HG02623 (cell line): ENCODE measurements at regions not wholly inside any gene's neighbourhood (a gene's known extent, or its start where the extent isn't known, plus 50 kb on each side); places are given as distances from the start of the nearest gene placed in this dataset.

ENCODE experiments used
- ATAC-seq: cut with Tn5 transposase; IDR thresholded peaks from one replicate; pipeline ENCODE4 v1.9.1; 2021; ENCODE audit warnings: moderate library complexity; ENCODE audit not compliant: unreplicated experiment

DNA sequence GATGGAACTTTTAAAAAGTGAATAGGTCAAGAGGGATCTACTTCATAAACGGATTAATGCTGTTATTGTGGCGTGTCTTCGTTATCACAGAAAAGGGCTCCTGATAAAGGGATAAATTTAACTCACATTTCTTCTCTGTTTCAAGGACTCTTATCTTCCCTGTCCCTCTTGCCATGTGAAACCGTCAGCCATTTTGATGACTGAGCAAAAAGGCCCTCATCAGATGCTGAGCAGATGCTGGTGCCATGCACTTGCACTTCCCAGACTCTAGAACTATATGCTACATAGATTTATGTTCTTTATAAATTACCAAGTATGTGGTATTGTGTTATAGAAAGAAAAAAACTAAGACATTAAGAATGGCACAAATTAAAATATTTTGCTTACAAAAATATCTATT is 1011.8 kb upstream of the GBE1 start:
- ATAC-seq = no peak

DNA sequence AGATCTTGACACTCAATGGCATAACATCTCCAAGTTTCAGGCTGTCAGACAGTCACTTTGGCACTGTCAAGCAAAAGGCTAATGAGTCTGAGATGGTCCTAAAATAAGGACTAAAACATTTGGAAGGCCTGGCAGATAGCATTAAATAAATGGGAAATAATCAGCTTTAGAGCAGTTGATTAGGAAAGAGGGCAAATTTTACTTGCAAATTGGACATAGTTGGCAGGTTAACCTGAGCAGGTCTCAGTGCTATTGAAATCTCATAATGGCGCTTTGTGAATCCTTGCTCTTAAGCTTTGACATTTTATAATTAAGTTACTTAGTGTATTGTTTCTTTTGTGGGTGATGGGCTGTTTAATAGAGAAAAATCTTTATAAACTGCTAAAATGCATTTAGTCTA is 1003.1 kb upstream of the GBE1 start:
- ATAC-seq = no peak

DNA sequence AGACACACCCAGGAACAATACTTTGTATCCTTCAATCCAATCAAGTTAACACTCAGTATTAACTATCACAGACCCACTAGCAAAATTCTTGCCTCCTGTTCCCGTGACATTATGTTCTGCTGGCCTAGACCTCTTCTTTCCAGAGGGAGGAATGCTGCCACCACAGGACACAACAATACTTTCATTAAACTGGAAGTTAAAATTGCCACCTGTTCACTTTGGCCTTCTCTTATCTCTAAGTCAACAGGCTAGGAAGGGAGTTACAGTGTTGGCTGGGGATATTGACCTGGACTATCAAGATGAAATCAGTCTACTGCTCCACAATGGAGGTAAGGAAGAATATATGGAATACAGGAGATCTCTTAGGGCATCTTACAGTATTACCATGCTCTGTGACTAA is 1000.4 kb upstream of the GBE1 start:
- no peak for ATAC-seq

DNA sequence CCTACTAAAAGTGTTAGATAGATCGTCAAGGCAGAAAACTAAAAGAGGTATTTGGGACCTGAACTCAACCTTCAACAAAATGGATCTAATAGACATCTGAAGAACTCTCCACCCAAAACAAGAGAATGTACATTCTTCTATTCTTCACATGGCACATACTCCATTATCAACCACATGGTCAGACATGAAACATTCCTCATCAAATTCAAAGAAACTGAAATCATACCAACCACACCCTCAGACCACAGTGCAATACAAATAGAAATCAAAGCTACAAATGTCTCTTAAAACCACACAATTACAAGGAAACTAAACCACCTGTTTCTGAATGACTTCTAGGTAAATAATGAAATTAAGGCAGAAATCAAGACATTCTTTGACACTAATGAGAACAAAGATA is 984.1 kb upstream of the GBE1 start:
- ATAC-seq = no peak

DNA sequence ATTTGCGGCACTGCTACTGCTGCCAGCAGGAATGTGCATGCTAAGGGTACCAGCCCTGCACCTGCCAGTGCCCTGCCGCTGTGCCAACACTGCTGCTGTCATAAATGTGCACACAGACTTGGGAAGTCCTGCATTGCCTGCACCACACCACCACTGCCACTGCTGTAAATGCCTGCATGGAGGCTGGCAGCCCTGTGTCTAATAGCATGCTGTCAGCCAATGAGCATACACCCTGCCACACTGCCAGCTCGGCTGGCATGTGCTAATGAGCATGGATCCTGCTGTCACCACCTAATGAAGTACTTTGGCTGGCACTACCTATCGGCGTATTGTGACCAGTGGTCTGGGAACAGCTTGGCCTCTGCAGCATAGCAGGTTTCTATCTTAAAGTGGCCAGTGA is 981.8 kb upstream of the GBE1 start:
- ATAC-seq = no peak

DNA sequence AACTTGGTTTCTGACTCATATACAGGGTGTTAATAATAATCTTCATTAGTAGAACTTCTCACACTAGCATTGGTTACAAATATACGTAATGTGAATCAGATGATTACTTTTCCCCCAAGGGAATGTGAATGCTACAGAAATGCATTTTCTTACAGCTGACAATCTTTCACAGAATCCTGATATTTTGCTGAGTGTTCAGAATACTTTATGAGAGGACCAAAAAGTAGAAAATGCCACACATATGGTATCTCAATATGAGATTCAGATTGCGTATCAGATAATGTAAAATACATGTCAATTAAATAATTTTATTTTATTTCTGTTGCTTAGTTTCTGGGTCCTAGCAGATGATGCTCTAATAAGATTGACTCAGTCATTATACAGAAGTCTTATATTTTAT is 979.9 kb upstream of the GBE1 start:
- ATAC-seq = no peak

DNA sequence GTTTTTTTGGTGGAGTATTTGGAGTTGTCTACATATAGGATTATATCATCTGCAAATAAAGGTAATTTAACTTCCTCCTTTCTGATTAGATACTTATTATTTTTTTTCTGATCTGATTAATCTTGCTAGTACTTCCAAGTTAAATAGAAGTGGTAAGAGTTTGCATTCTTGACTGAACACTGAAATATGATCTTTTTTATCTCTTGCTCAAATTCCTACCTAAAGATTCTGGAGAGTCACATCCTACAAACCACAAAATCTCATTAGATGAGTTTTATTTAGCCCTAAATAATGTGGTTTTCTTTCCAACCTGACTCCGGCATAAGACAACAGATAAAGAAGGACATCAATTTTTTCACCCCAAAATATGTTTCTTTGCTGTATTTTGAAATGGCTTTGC is 977.9 kb upstream of the GBE1 start:
- ATAC-seq = no peak

DNA sequence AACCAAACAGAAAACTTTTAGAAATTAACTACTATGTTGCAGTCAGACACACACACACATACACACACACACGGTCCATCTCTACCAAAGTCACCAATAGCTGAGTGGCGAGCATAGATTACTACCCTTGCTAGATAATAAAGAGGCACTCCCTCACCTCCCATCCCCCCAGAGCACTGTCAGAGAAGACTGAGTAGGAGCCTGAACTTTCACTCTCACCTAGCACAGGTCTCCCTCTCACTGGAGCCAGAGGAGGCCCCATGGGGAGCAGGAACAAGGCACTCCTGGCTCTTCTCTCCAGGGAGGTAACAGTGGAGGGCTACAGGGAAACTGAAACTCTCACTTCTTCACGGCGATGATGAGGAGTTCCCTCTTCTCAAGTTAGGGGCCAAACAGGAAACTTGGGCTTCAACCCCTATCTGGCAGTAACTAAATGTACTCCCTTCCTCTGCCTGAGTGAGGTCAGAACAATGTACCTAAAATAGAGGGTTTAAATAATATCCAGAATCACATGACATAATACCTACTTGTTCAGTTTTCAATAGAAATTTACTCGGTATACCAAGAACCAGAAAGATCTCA is 975.3 kb upstream of the GBE1 start:
- ATAC-seq = no peak

DNA sequence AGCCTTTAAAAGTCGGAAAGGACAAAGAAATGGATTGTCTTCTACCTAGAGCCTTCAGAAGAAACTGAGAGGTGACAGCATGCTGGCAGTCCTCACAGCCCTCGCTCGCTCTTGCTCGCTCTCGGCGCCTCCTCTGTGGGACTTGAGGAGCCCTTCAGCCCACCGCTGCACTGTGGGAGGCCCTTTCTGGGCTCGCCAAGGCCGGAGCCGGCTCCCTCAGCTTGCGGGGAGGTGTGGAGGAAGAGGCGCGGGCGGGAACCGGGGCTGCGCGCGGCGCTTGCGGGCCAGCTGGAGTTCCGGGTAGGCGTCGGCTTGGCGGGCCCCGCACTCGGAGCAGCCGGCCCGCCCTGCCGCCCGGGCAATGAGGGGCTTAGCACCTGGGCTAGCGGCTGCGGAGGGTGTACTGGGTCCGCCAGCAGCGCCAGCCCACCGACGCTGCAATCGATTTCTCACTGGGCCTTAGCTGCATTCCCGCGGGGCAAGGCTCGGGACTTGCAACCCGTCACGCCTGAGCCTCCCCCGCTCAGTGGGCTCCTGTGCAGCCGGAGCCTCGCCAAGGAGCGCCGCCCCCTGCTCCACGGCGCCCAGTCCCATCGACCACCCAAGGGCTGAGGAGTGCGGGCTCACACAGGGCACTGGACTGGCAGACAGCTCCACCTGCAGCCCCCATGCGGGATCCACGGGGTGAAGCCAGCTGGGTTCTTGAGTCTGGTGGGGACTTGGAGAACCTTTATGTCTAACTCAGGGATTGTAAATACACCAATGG is 953.8 kb upstream of the GBE1 start:
- no peak for ATAC-seq

DNA sequence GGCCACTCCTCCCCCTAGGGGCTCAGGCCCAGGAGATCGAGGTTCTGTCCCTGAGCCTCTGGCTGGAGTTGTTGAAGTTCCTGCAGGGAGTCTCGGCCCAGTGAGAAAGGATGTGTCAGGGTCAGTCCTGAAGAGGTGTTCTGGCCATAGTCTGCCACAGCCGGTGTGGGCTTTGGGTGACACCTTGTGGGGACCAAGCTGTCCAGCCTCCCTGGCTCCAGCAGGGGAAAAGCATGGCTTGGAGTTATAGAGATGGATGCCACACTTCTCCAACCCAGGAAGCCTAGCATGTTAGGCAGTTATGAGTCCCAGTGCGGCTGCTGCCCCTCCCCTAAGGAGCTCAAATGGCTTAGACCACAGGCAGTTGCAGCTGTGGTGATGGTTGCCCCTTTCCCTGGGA is 945.6 kb upstream of the GBE1 start:
- no peak for ATAC-seq

DNA sequence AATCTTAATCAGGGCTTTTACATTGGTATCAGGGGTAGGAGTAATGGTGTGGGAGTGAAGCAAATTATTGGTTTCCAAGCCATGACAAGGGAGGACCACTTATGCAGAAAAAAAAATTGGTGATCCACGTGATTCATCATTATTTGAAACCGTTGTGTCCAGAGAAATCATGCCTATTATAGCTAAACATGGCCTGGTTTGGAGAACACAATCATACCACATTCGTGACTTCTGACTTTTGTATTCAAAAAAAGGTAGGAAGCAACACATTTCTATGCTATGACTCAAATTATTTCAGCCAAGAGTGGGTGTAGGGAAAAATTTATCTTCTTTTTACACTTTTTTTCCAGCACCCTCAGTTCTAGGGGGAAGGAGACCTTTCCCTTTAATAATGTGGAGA is 924.3 kb upstream of the GBE1 start:
- ATAC-seq = no peak

DNA sequence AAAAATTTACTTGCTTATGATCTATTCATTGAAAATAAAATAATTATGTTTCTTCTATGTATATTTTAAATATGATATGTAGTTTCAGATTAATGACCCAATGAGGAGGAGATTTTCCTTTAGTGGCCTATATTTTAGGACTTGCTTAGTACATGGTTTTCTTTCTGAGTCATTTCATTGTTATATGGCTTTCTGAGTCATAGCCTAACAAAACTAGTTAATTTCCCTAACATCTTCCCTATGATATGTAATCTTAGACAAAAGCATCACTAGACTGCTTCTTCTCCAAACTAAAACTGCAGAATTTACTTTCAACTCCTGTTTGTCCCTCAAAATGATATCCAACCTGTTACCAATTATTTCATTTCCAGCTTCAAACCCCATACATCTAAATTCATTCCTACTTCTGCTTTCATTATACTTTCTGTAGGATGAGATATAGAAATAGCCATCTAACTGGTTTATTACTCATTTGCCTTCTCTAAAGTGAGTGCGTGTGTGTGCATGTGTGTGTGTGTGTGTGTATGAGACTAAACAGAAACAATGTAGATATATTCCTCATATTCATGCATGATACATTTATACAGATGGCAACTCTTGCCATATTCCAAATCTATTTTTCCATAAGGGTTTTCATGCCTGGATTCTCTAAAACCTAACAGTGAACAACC is 915.0 kb upstream of the GBE1 start:
- no peak for ATAC-seq

DNA sequence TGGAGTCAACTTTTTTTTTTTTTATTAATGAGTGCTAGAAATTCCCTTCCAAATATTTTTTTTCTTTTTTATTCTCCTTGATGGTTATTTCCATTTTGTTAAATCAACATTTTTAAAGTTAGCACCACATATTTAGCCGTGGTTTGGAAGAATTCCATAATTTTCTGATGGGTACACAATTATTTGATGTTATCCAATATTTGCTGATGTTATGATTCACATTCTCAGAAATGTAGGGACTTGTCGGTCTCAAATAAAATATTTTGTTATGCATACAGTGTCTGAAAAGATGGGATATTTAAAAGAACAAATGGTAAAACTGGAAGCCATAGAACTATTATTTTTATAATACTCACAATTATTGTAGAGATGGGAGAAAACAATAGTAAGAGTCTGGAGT is 911.5 kb upstream of the GBE1 start:
- no peak for ATAC-seq

DNA sequence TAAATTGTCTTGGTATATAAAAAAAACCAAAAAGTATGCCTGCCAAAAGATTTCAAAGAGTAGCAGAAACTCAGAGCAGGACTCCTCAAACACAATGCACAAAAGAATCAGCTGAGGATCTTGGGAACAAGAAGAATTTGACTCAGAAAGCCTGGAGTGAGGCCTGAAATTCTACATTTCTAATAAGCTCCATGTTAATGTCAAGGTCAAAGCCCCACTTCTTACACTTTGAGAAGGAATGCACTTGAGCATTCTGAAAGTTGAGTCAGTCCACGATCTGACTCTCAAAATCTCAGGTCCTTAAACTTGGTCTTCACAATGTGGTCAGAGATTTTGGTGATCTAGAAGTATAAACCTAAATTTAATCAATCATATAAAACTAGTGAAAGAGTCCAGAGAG is 910.0 kb upstream of the GBE1 start:
- ATAC-seq = no peak

DNA sequence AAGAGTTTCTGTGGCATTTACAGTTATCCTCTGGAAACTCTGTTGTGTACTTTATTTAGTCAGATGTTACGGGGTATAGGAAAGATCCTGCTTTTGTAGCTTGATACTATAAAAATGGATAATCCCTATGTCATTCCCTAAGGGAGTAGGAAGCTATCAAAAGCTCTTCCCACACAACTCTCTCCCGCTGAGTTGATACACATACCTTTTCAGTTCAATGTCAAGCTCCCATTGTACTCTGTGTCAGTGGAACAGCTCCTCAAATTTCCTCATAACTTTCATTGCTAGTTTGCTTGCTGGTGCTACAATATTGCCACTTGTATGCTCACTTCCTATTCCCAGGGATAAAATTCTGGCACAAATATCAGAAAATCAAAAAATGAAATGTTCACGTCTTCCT is 893.3 kb upstream of the GBE1 start:
- no peak for ATAC-seq

DNA sequence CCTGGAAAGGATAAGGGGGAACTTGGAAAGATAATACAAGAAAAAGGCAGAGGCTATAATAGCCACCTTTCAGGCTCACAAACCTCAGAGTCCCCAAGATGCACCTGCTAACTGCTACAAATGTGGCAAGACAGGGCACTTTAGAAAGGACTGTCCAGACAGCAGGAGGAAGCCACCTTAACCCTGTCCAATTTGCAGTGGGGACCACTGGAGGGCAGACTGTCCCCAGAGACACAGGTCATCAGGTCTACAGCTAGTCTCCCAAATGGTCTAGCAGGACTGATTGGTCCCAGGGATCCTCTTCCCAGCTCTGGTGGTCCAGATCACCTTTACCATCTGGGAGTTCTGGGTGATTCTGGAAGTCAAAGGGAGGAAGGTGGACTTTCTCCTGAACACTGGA is 882.5 kb upstream of the GBE1 start:
- ATAC-seq = no peak

DNA sequence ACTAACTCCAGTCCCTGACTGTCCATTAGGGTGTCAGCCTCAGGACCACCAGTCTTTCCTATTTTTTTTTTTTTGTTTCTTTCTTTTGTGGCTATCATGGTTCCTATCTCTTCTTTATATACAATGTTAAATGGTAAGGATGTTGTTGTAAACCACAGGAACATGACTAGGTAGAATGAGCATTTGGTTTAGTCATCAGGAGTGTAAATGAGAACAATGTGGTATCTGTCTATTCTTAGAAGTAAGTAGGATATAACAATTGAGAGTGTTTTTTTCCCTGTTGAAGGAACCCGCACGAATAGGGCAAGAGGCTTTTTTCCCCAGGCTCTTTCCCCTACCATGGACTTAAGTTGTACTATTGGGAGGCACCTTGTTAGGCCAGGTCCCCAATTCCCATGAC is 880.3 kb upstream of the GBE1 start:
- ATAC-seq = no peak

DNA sequence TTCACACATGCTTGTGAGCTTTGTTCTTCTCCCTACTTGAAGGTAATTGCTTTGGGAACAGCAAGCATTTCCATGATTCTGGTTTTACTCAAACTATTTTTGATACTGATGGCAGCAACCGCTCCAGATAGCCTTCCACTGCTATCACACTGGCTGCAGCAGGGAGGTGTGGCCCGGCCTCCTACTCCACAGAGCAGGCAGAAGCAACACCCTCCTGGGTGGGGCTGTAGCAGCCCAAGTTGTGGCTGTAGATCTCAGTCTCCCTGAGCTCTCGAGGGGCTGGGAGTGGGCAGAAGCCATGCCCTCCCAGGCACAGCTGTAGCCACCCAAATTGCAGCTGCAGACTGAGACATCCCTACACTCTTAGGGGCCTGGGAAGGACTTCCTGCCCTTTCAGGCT is 878.8 kb upstream of the GBE1 start:
- no peak for ATAC-seq

DNA sequence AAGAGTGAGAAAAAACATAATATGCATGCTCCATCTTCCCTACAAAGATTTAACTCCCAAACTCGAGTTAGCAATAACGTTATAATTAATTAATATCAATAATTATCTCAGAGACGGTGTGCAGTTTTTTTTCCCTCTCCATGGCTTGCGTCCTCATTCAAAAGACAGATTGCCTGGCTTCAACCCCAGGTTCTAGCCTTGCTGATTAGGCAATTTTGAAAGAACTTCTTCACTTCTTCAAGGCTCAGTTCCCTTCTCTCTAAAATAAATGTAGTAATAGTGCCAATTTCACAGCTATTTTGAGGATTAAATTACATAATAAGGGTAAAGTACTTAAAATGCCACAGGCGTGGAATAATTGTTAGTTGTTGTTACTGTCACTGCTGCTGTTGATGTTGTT is 876.1 kb upstream of the GBE1 start:
- ATAC-seq = no peak

DNA sequence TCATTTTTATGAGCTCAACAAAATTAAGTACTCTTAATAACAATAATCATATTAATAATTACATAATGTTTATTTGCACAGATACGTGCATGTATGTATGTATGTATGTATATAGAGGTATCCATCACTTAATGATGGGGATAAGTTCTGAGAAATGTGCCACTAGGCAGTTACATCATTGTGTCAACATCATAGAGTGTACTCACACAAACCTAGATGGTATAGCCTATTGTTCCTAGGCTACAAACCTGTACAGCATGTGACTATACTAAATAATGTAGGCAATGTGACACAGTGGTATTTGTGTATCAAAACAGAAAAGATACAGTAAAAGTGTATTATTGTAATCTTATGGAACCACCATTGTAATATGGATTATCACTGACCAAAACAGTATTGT is 874.7 kb upstream of the GBE1 start:
- ATAC-seq = no peak

DNA sequence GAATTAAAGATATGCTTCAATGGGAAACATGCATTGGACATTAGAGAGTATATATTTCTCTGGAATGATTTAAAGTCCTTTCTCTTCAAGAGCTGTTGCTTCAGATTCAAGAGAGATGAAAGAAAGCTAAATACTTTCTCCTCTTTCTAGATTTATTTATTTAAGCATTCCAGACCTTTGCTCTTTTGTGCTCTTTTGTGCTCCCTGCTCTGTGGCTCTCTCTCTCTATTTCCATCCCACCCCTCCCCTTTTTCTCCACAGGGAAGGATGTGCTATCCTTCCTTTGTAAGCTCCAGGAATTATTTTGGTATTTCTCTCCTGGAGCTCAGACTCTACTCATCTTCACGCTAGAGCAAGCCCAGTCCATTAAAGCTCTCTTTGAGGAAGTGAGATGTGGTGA is 871.9 kb upstream of the GBE1 start:
- ATAC-seq = no peak

DNA sequence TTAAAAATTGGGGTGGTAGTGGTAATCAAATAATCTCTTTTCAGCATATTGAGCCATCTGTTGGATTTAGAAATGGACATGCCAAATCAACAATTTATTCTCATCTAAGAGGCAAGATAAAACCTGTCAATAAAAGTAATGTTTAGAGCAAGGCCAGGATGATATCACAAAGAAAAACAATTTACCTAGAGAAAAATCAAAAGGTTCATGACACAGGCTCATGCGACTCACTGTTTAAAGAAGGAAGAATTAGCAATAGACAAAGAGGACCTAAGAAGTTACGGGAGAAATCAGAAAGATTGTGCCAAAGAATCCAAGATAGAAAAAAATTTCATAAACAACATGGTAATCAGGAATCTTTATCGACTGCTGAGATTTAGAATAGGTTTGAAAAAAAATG is 868.5 kb upstream of the GBE1 start:
- ATAC-seq = no peak
